ENCODE measurements at regions not wholly inside any gene's neighbourhood (a gene's known extent, or its start where the extent isn't known, plus 50 kb on each side); places are given as distances from the start of the nearest gene placed in this dataset.

- TF ChIP-seq CHD7 (IDR thresholded peaks at IDR 0.05; ENCODE audit: insufficient replicate concordance, low read length), result no peak
Observed at GRCh38 chr22:23499845-23500500, 80.1 kb downstream of the IGLL1 start (continued).

All from H1 (cell line).